Trophoblast cell (in vitro differentiated cells and primary cell): ENCODE measurements at regions not wholly inside any gene's neighbourhood (a gene's known extent, or its start where the extent isn't known, plus 50 kb on each side); places are given as distances from the start of the nearest gene placed in this dataset.

Source experiments
- DNase-seq, 2 donors: peaks; one replicate each; pipeline ENCODE4 v3.0.0-alpha.2; 2016
- H2AFZ ChIP-seq: 2 replicates; pipeline ENCODE4 v1.6.1; 2013; ENCODE audit warnings: low read length, moderate library complexity, mild to moderate bottlenecking; ENCODE audit not compliant: insufficient read depth, poor library complexity
- H2AK5ac ChIP-seq: 2 replicates; pipeline ENCODE4 v1.6.1; 2013; ENCODE audit warnings: mild to moderate bottlenecking, low read length
- H2BK120ac ChIP-seq: 2 replicates; pipeline ENCODE4 v1.6.1; 2013; ENCODE audit warnings: low read length, mild to moderate bottlenecking, moderate library complexity; ENCODE audit not compliant: insufficient read depth, poor library complexity
- H2BK12ac ChIP-seq: 2 replicates; pipeline ENCODE4 v1.6.1; 2013; ENCODE audit warnings: mild to moderate bottlenecking, low read length, moderate library complexity
- H2BK5ac ChIP-seq: 2 replicates; pipeline ENCODE4 v1.6.1; 2013; ENCODE audit warnings: low read length, low read depth, moderate library complexity, mild to moderate bottlenecking; ENCODE audit not compliant: poor library complexity
- H3K14ac ChIP-seq: 2 replicates; pipeline ENCODE4 v1.6.1; 2013; ENCODE audit warnings: mild to moderate bottlenecking, low read length
- H3K18ac ChIP-seq: 2 replicates; pipeline ENCODE4 v1.6.1; 2013; ENCODE audit warnings: mild to moderate bottlenecking, low read length
- H3K23ac ChIP-seq: 2 replicates; pipeline ENCODE4 v1.6.1; 2013; ENCODE audit warnings: low read length
- H3K27ac ChIP-seq: 2 replicates; pipeline ENCODE4 v1.5.1; 2013; ENCODE audit warnings: low read depth, mild to moderate bottlenecking, inconsistent platforms, low read length, moderate library complexity
- H3K27me3 ChIP-seq: 2 replicates; pipeline ENCODE4 v1.6.1; 2013; ENCODE audit warnings: inconsistent platforms, mild to moderate bottlenecking, low read length, moderate library complexity; ENCODE audit not compliant: insufficient read depth
- H3K36me3 ChIP-seq, 2 experiments: 1 replicate in 1 of 2; 2 replicates in 1 of 2; pipeline ENCODE4 v1.6.1; 2013; ENCODE audit warnings: low read length in 2 of 2, mild to moderate bottlenecking in 2 of 2, moderate library complexity in 1 of 2; ENCODE audit not compliant: insufficient read depth in 2 of 2, control insufficient read depth in 1 of 2
- H3K4ac ChIP-seq: 2 replicates; pipeline ENCODE4 v1.6.1; 2013; ENCODE audit warnings: low read depth, mild to moderate bottlenecking, low read length, moderate library complexity
- H3K4me1 ChIP-seq, 2 experiments: 1 replicate in 1 of 2; 2 replicates in 1 of 2; pipeline ENCODE4 v1.6.1; 2013; ENCODE audit warnings: low read length in 2 of 2, mild to moderate bottlenecking in 2 of 2, moderate library complexity in 1 of 2; ENCODE audit not compliant: insufficient read depth in 2 of 2, control insufficient read depth in 1 of 2
- H3K4me2 ChIP-seq: 2 replicates; pipeline ENCODE4 v1.6.1; 2013; ENCODE audit warnings: inconsistent platforms, mild to moderate bottlenecking, low read length, moderate library complexity
- H3K4me3 ChIP-seq: 2 replicates; pipeline ENCODE4 v1.5.1; 2013; ENCODE audit warnings: mild to moderate bottlenecking, low read depth, low read length, inconsistent platforms
- H3K79me1 ChIP-seq: one replicate; pipeline ENCODE4 v1.6.1; 2013; ENCODE audit warnings: low read length
- H3K79me2 ChIP-seq: 2 replicates; pipeline ENCODE4 v1.6.1; 2013; ENCODE audit warnings: low read length, mild to moderate bottlenecking; ENCODE audit not compliant: control insufficient read depth, insufficient read depth, poor library complexity
- H3K9ac ChIP-seq: 2 replicates; pipeline ENCODE4 v1.6.1; 2013; ENCODE audit warnings: mild to moderate bottlenecking, low read length
- H3K9me3 ChIP-seq: 2 replicates; pipeline ENCODE4 v1.6.1; 2013; ENCODE audit warnings: low read depth, mild to moderate bottlenecking, control low read depth, inconsistent platforms, low read length; ENCODE audit not compliant: insufficient read depth
- H4K12ac ChIP-seq: 2 replicates; pipeline ENCODE4 v1.6.1; 2013; ENCODE audit warnings: low read depth, mild to moderate bottlenecking, low read length, moderate library complexity
- H4K8ac ChIP-seq: 2 replicates; pipeline ENCODE4 v1.6.1; 2013; ENCODE audit warnings: low read depth, mild to moderate bottlenecking, low read length, moderate library complexity
- H4K91ac ChIP-seq: one replicate; pipeline ENCODE4 v1.6.1; 2013; ENCODE audit warnings: low read depth, mild to moderate bottlenecking, low read length, moderate library complexity
- WGBS: extraction: QIAGEN DNeasy Blood & Tissue Kit; methylation state at CpG from one replicate; pipeline ENCODE4 v1.1.7; 2013; ENCODE audit warnings: missing lambda C conversion rate; ENCODE audit not compliant: insufficient read length, insufficient coverage; ENCODE audit errors: extremely low coverage; 5-methylcytosine and 5-hydroxymethylcytosine counted together

GRCh38 chr11:128300785-128301184, 286.6 kb downstream of the ETS1 start:
- Histone ChIP-seq H3K9ac (no peak overlapping the region), H3K27ac (no peak overlapping the region), H3K79me1 (peaks cover 11% of the 10 kb centered on the region), H4K8ac (no peak overlapping the region), H3K14ac (no peak overlapping the region), H2BK5ac (no peak overlapping the region), H3K4me3 (no peak overlapping the region), H3K4me1 (peaks cover 8 to 18% of the 10 kb centered on the region in 2 experiments), H4K12ac (no peak overlapping the region), H3K23ac (no peak overlapping the region), H2BK12ac (no peak overlapping the region), H2AFZ (no peak overlapping the region), H3K9me3 (no peaks in the 10 kb centered on the region), H3K4ac (no peak overlapping the region), H2BK120ac (no peak overlapping the region), H3K27me3 (no peaks in the 10 kb centered on the region), H3K79me2 (no peaks in the 10 kb centered on the region), H3K4me2 (no peak overlapping the region), H2AK5ac (no peak overlapping the region), H3K36me3 (no peaks in the 10 kb centered on the region), H4K91ac (no peak overlapping the region), H3K18ac (no peak overlapping the region)
- DNase-seq = no peak
- no CpG with 5 or more reads among the region's 2 CpGs for WGBS

DNA sequence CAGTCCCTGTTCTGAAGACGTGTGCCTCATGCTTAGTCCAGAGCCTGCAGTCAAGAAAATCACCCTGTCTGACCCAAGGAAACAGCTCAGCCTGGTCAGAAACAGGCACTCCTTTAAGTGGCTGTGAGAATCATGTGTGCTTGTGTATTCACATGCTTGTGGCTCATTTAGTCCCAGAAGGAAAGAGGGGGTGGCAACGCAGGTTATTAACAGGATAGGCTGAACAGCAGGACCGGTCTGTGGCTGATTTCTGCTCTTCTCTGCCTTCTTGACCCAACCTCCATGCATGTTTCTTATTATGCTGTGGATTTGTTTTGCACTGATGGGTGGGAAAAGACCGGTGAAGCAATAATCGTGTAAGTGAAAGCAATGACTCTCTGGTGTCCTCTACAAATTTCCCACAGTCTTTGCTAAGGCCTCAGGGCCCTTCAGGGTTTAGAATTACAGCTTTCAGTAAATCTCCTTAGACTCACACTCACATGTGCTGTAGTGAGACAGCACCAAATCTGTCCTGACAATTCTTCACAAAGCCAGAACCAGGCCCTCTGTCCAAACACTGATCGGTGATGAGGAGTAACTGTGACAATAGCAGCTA, 288.1 kb downstream of the ETS1 start:
- Histone ChIP-seq H4K12ac (no peak overlapping the region), H2AFZ (no peak overlapping the region), H4K91ac (peak overlapping the region; percentile 1), H3K36me3 (no peaks in the 10 kb centered on the region), H3K9ac (no peak overlapping the region), H3K9me3 (no peaks in the 10 kb centered on the region), H3K18ac (peak overlapping the region; percentile 25), H3K14ac (peak overlapping the region; percentile 18), H3K4me1 (peaks cover 6 to 18% of the 10 kb centered on the region in 2 experiments), H4K8ac (peak overlapping the region; percentile 35), H3K23ac (no peak overlapping the region), H3K27ac (peak overlapping the region; percentile 70), H2BK120ac (peak overlapping the region; percentile 41), H3K79me2 (no peaks in the 10 kb centered on the region), H3K4me3 (no peak overlapping the region), H2AK5ac (no peak overlapping the region), H3K4ac (no peak overlapping the region), H3K79me1 (peaks cover 14% of the 10 kb centered on the region), H3K27me3 (no peaks in the 10 kb centered on the region), H2BK12ac (peak overlapping the region; percentile 79), H3K4me2 (no peak overlapping the region), H2BK5ac (peak overlapping the region; percentile 51)
- DNase-seq = no peak
- no CpG with 5 or more reads among the region's 6 CpGs for WGBS

DNA sequence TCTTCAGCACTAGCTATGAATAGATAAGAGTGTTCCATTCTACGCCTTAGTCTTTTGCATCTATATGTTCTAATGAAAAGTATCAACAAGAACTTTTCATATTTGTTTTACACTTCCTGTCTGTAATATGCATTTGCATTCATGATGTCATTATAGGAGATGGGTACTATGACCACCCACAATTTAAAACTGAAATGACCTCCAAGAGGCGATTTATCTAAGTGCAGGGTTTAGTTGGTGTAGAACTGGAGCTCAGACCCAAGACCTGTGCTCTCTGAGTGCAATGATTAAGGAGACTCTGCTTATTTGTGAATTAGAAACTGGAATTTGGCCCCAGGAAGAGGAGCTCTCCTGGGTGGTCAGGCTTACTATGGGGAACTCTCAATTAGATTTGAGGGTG, 289.1 kb downstream of the ETS1 start:
- no peak overlapping the region for H3K18ac ChIP-seq
- H2AK5ac ChIP-seq = peak overlapping the region; percentile 78
- H2BK120ac ChIP-seq = no peak overlapping the region
- no peak overlapping the region for H3K4ac ChIP-seq
- no peak overlapping the region for H3K4me3 ChIP-seq
- H3K27ac ChIP-seq = peak overlapping the region; percentile 70
- no peaks in the 10 kb centered on the region for H3K27me3 ChIP-seq
- no peak for DNase-seq
- peak overlapping the region; percentile 70 for H2BK5ac ChIP-seq
- peak overlapping the region; percentile 84 for H2BK12ac ChIP-seq
- no peak overlapping the region for H3K9ac ChIP-seq
- whole genome bisulfite sequencing = no CpG with 5 or more reads among the region's 2 CpGs
- peak overlapping the region; percentile 20 for H4K8ac ChIP-seq
- H3K23ac ChIP-seq = no peak overlapping the region
- H3K79me2 ChIP-seq = no peaks in the 10 kb centered on the region
- no peak overlapping the region for H2AFZ ChIP-seq
- no peaks in the 10 kb centered on the region for H3K9me3 ChIP-seq
- peaks cover 6 to 18% of the 10 kb centered on the region in 2 experiments for H3K4me1 ChIP-seq
- H4K12ac ChIP-seq = no peak overlapping the region
- peaks cover 15% of the 10 kb centered on the region for H3K79me1 ChIP-seq
- peak overlapping the region; percentile 78 for H4K91ac ChIP-seq
- H3K36me3 ChIP-seq = no peaks in the 10 kb centered on the region
- H3K14ac ChIP-seq = peak overlapping the region; percentile 40
- H3K4me2 ChIP-seq = no peak overlapping the region

GRCh38 chr11:128297805-128298204, 289.6 kb downstream of the ETS1 start:
- WGBS = no CpG with 5 or more reads among the region's 3 CpGs
- H3K4me3 ChIP-seq = no peak overlapping the region
- no peaks in the 10 kb centered on the region for H3K27me3 ChIP-seq
- peaks cover 15% of the 10 kb centered on the region for H3K79me1 ChIP-seq
- H4K8ac ChIP-seq = no peak overlapping the region
- H2BK120ac ChIP-seq = peak overlapping the region; percentile 79
- no peaks in the 10 kb centered on the region for H3K79me2 ChIP-seq
- no peak overlapping the region for H3K9ac ChIP-seq
- H3K27ac ChIP-seq = no peak overlapping the region
- H3K23ac ChIP-seq = no peak overlapping the region
- no peak overlapping the region for H2AK5ac ChIP-seq
- H3K4me2 ChIP-seq = no peak overlapping the region
- H3K4ac ChIP-seq = no peak overlapping the region
- H4K12ac ChIP-seq = no peak overlapping the region
- no peak overlapping the region for H2BK5ac ChIP-seq
- no peak overlapping the region for H2AFZ ChIP-seq
- no peaks in the 10 kb centered on the region for H3K36me3 ChIP-seq
- no peaks in the 10 kb centered on the region for H3K9me3 ChIP-seq
- H3K14ac ChIP-seq = no peak overlapping the region
- no peak overlapping the region for H2BK12ac ChIP-seq
- peaks cover 6 to 17% of the 10 kb centered on the region in 2 experiments for H3K4me1 ChIP-seq
- no peak for DNase-seq
- H4K91ac ChIP-seq = no peak overlapping the region
- no peak overlapping the region for H3K18ac ChIP-seq
